GM18861 (cell line): ENCODE measurements at regions not wholly inside any gene's neighbourhood (a gene's known extent, or its start where the extent isn't known, plus 50 kb on each side); places are given as distances from the start of the nearest gene placed in this dataset.

ENCODE experiments used
- ATAC-seq: cut with Tn5 transposase; IDR thresholded peaks from one replicate; pipeline ENCODE4 v1.9.1; 2021; ENCODE audit not compliant: unreplicated experiment

DNA sequence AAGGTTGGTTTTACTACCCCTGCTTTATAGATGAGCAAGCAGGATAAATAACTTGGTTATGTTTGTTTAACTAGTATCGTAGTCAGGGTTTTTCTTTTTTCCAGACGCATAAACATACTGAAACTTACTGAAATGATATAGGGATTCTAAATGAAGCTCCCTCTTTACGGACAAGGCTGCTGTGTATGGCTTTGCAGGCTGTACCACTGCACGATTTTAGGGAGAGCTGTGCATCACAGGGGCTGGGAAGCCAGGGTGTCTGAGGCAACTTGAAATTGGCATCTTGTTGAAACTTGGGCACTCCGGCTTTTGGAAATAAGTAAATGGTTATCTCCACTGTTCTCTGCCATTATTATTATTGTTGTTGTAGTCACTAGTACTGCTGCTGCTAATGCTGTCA lies 218.1 kb upstream of the CDH8 start:
- no peak for ATAC-seq

GRCh38 chr16:62253966-62254365 lies 217.7 kb upstream of the CDH8 start:
- no peak for ATAC-seq

DNA sequence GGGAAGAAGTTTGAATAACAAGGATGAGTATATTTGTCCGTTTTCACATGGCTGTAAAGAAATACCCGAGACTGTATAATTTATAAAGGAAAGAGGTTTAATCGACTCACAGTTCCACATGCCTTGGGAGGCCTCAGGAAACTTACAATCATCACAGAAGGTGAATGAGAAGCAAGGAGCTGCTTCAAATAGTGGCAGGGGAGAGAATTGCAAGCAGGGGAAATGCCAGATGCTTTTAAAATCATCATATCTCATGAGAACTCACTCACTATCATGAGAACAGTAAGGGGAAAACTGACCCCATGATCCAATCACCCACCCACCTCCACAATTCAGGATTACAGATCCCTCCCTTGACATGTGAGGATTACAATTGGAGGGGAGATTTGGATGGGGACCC lies 212.8 kb upstream of the CDH8 start:
- no peak for ATAC-seq

DNA sequence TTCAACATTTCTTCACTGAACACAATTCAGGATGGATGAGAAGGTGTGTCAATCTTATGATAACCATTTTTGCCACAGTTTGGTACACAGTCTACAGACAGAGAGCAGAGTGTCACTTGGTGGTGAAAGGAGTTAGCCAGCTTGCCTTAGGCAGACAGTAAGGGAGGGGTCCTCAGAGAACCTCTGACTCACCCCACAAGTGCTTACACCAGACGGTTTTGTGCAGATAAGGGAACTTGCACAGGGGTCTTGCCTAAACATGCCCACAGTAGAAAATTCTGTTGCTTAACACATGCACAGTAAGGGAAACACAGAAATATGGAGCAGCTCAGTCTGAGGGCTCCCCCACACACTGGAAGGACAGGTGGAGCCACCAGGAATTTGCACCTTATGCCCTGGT lies 204.5 kb upstream of the CDH8 start:
- ATAC-seq, result no peak

- ATAC-seq, result no peak
Observed at GRCh38 chr16:62225675-62226074, 189.4 kb upstream of the CDH8 start.

DNA sequence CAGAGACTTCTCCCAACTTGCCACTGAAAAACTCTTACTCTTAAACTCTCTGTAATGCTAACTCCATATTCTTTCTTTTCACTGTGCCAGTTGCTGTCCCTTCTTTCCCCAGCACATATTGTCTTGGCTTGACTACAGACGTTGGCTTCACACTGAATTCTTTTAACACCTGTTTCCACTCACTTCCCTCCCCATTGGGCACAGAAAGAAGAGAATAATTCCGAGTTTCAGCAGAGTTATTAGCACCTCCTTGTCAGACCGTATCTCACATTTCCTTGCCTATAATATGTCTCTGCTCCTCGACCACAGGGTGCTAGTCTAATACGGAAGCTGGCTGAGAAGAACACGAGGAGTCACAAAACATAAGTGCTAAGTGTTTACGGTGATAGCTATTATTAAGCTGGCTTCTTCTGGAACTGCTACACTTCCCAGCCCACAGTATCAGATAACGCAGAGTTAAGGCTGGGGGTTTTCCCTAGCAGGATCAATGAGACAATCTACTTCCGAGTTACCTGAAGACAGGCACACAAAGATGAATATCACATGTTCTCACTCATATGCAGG lies 188.5 kb upstream of the CDH8 start:
- ATAC-seq, result no peak

DNA sequence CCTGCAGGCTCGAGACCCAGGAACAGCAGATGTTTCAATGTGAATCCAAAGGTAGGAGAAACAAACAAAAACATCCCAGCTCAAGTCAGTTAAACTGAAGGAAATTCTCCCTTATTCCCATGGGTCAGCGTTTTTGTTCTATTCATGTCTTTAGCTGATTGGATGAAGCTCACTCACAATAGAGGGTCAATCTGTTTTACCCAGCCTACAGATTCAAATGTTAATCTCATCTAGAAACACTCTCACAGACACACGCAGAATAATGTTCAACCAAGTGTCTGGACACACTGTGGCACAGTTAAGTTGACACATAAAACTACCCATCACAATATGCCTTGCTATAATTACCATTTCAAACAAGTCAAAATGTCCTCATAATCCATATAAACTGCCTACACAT lies 180.6 kb upstream of the CDH8 start:
- no peak for ATAC-seq

- ATAC-seq, result no peak
Observed at GRCh38 chr16:62213763-62214162, 177.5 kb upstream of the CDH8 start.

GRCh38 chr16:62208934-62209333 lies 172.7 kb upstream of the CDH8 start:
- ATAC-seq, result no peak

DNA sequence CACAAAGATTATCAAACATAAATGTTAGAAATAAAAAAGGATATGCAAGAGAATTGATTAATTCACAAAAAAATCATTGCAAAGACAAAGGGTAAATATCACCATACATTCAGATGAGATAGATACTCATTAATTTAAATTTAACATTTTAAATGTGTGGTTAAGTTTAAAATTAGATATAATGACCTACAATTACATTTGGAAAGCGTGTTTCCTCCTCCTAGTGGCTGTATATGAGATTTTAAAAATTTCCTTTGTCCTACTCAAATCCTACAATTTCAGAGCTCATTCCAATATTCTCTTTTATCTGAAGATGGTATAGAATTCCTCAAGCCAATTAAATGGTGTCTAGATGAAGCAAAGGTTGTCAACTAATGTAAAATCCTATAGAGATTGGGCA lies 169.2 kb upstream of the CDH8 start:
- ATAC-seq, result no peak

DNA sequence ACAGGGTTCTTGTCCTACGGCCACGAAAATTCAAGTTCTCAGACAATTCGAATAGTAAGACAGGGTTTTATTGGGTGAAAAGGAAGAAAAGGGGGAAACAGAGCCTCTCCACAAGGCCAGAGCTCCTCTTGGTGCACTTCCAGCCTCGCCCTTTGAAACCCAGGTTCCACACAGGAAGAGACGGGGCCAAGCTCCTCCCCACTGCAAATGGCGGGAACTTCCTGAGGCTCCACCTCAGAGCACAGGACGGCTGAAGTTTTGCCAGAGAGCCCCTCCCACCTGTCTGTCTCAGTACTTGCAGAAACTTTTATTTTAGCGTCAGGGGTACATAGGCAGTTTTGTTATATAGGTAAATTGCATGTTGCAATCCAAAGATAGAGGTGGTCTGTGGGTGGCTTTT lies 165.7 kb upstream of the CDH8 start:
- no peak for ATAC-seq

GRCh38 chr16:62194828-62195227 lies 158.6 kb upstream of the CDH8 start:
- ATAC-seq, result no peak

DNA sequence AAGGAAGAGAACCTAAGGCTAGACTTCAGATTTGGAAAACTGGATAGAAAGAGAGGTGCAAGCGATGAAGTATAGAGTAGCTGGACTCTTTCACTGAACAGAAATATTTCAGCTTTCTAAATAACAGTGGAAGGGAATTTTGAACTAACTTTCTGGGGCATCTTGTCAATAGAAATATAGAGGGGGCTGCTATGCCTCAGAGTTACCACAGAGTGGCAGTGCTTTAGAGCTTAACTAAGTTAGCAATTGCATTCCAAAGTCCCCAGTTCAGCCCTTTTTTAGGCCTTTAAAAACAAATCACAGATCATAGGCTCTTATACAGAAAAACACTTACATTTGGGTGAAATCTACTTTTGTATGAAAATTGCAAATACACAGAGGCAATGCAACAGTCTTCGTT lies 154.2 kb upstream of the CDH8 start:
- ATAC-seq, result no peak

DNA sequence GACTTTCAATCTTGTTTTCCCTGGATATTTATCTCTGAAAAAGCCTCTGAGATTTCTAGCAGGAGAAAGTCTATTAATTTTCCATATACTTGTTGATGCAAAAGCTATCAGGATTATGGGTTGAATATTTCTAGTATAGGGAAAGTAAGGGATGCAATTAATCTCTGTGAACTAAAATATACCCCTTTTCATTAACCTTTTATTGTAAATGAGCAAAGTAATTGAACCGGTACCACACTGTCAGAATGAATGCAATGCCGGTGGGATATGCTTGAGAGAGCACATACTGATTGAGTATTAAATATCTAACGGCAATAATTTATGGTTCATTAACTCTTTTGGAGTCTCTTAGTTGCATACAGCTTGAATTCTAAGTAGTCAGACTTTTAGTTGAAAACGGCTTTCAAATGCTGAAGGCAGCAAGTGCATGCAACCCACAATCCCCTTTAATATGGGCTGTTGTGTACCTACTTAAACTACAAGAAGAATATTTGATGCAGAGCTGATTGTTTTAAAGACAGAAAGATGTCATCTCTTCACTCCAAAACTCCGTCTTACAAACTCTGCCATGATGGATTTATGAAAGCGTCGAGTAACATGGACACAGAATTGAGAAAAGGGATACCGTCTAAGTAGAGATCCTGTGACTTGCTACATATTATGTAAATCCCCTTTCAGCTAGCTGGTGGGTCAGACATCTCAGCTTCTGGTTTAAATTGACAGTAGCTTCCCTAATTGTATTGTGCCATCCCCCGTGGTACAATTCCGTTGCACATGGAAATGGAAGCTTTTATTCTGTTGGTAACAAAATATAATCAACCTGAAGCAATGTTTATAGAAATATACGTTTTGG lies 141.3 kb upstream of the CDH8 start:
- no peak for ATAC-seq

DNA sequence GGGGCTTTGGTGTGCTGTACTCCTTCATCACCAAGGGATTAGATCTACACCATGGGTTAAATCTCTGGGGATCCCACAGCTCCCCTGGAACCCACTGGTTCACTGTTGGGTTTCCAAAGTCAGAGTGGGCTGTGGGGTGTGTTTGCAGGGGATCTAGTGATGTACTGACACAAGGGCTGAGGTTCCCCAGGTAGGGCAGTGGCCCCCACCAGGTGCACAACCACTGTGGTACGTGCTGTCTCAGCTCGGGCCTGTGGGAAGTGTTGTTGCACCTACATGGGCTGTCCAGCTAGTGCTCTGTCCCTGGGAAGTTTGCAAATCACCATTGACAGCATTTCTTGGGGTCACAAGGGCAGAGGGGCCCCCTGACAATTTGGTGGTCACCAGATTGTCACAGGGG lies 134.4 kb upstream of the CDH8 start:
- ATAC-seq, result no peak

- ATAC-seq, result no peak
Observed at GRCh38 chr16:62167551-62167950, 131.3 kb upstream of the CDH8 start.

DNA sequence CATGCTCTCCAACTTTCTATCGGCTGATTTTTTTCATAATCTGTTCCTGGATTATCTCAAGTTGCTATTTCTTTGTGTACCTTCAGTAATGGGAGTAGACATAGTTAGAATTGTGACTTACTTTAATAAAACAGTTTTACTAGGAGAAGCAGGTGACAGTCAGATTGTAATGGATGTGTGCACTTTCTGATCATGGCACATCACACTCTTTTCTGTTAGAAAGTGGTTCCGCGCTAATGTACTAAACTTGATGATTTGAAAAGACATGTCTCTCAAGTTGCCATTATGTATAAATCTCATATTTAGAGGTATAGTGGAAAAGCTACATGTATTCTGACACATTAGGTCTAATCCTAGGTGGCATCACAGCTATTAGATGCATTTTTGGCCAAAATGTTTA lies 121.3 kb upstream of the CDH8 start:
- no peak for ATAC-seq

DNA sequence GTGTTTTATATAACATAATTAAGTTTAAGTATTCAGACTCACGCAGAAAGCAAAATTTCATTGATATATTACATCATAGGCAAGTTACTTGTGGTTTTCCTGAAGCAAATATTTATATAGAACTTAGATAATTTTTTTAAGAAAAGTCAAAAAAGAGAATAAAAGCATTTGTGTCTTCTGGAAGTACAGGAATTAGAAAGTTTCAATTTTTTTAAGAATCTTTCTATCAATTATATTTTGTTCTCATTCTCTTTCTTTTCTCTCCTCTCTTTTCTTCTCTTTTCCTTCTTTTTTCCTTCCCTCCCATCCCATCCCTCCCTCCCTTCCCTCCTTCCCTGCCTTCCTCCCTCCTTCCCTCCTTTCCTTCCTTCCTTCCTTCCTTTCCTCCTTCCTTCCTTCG lies 120.7 kb upstream of the CDH8 start:
- ATAC-seq, result no peak

DNA sequence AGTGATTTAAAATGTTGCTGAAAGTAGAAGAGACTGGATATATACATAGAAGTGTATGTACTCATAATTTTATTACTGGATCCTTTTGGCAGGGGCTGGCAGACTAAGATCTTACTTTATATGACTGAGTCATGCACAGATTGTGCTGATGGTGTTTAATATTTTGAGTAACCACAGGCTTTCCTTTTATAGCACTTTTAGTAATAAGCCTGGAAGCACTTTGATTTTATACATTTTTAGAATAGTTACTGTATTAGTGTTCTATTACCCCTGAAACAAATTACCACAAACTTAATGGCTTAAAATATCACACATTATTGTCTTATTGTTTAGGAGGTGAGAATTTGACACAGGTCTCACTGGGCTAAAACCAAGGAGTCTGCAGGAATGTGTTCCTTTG lies 113.4 kb upstream of the CDH8 start:
- ATAC-seq, result no peak

DNA sequence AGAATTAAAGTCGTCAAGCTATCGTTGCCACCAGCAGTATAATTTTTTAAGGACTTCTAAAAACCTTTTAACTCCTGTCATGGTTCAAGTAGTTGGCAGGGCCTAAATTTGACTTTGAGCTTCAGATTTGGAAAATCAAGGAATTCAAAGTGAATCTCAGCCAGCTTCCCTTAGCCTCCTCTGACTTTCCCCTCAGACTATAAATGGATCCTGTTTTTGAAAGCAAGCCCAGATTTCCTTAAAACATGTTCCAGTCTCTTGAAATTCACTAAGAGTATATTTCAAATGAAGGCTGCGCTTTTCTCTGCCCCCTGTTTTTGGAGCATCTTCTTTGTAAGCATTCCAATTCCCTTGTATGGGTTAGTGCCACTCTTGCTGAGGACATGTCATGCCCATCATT lies 101.8 kb upstream of the CDH8 start:
- ATAC-seq, result no peak

- no peak for ATAC-seq
Observed at GRCh38 chr16:62135911-62136310, 99.7 kb upstream of the CDH8 start.

DNA sequence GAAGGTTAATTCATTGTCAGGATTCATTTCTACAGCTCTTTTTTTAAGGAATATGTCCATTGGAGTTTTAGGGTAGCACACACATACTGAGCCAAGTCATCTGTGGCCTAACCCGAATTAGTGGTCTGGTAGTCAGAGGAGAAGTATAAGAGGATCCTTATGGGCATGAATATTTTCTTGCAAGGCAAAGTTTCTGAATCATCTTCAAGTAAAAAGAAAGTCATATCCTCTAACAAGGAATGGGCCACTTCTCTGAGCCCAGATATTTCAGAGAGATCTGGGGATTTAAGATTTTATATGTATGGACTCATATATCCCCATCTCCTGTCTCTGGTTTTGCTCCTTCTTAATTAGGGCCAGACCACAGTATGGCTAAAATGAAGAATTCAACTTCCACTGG lies 99.2 kb upstream of the CDH8 start:
- no peak for ATAC-seq

DNA sequence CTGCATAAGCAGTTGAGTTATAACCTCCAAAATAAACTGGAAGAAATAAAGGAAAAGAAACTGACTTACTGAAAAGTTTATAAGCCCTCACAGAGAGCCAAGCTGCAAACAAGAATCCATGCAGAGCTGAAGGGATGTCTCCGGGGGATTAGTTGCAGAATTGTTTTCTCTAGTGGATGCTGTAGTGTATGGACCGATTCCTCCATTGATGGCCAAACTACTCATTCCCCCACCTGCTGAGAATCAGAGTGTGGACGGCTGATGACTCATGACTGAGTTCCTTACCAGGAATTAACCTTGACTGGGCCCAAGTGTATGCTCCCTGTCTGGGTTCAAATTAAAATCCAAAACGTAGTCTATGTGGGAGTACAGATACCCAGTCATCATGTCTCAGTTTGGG lies 93.9 kb upstream of the CDH8 start:
- ATAC-seq, result no peak
